ENCODE measurements at regions not wholly inside any gene's neighbourhood (a gene's known extent, or its start where the extent isn't known, plus 50 kb on each side); places are given as distances from the start of the nearest gene placed in this dataset.

GRCh38 chr1:47495176-47495713, 57.4 kb downstream of the FOXD2 start:
- no peak for TF ChIP-seq POLR2A (IDR thresholded peaks at IDR 0.05)
- no peak for TF ChIP-seq CTCF (IDR thresholded peaks at IDR 0.05)

Data from uterus (tissue), 2 donors.